ENCODE measurements at regions not wholly inside any gene's neighbourhood (a gene's known extent, or its start where the extent isn't known, plus 50 kb on each side); places are given as distances from the start of the nearest gene placed in this dataset.

DNA sequence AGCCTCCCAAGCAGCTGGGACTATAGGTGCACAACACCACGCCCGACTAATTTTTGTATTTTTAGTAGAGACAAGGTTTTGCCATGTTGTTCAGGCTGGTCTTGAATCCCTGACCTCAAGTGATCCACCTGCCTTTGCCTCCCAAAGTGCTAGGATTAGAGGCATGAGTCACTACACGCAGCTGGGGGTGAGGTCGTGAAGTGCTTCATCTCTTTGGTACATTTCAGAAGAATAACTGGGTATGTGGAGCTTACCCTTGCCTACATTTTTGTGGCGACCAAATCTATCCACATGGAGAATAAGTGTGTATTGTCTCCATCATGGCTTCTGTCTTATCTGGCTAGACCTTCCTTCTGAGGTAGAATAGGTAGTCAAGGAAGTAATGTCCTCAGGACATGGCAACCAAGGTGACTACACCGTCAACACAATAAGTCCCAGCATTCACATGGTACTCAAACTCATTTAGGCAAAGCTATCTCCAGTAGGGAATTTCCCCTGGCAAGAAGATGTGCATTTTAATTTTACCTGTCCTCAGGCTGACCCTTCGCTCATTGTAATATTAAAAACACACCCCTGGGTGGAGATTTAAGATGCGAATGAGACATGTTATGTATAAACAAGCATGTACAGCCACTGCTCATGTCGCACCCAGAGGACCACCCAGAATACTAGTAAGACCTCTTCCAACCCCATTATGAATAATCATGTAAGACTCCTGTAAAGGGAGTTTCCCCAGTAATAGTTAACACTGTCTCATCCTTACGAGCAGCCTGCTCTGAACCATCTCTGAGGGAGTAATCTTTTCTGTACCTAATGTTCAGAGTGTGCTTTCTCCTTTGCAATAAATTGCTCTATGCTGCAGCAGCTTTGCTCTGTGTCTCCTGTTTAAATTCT lies 1173.2 kb downstream of the TAF11L14 start:
- Histone ChIP-seq H3K18ac (ENCODE audit: low read depth, low read length) (no peak overlapping the region), H3K4ac (ENCODE audit: low read depth, low read length) (no peak overlapping the region), H2AK9ac (replicated peaks; ENCODE audit: low read depth, low read length, poor library complexity) (no peak overlapping the region), H4K20me1 (ENCODE audit: insufficient read depth, low read length) (no peaks in the 10 kb centered on the region), H3K9me1 (ENCODE audit: insufficient read depth, low read length) (no peaks in the 10 kb centered on the region), H2AK5ac (ENCODE audit: low read depth, low read length) (no peak overlapping the region), H3K4me1 (ENCODE audit: control insufficient read depth, insufficient read depth, low read length) (no peaks in the 10 kb centered on the region), H3K14ac (replicated peaks; ENCODE audit: low read depth, low read length) (no peak overlapping the region), H3K36me3 (ENCODE audit: control insufficient read depth, insufficient read depth, low read length) (no peaks in the 10 kb centered on the region), H4K91ac (ENCODE audit: insufficient read depth, low read depth, low read length) (no peak overlapping the region), H3K56ac (ENCODE audit: extremely low read depth, insufficient read depth, low read length) (no peak overlapping the region), H2BK15ac (ENCODE audit: low read depth, low read length) (no peak overlapping the region), H2BK120ac (ENCODE audit: low read depth, low read length) (no peak overlapping the region), H3K4me2 (ENCODE audit: low read depth, low read length) (no peak overlapping the region), H3K4me3 (ENCODE audit: insufficient read depth, low read depth, low read length) (no peak overlapping the region), H3K79me1 (ENCODE audit: low read depth in 1 of 2, low read length in 2 of 2) (no peaks in the 10 kb centered on the region), H3K9ac (ENCODE audit: low read depth, low read length) (no peak overlapping the region), H3K27ac (ENCODE audit: insufficient read depth, low read length) (no peak overlapping the region), H3K9me3 (ENCODE audit: control insufficient read depth, insufficient read depth, low read length) (no peaks in the 10 kb centered on the region; the same call in 1 of the 2 replicates), H4K5ac (ENCODE audit: low read depth, low read length) (no peak overlapping the region), H2BK5ac (ENCODE audit: low read depth, low read length, poor library complexity, severe bottlenecking) (no peak overlapping the region), H2BK20ac (ENCODE audit: low read depth, low read length) (no peak overlapping the region), H3K27me3 (ENCODE audit: control insufficient read depth, insufficient read depth, low read length) (no peaks in the 10 kb centered on the region), H4K8ac (ENCODE audit: low read depth in 2 of 2, low read length in 2 of 2) (no peak overlapping the region), H3K23ac (ENCODE audit: low read depth, low read length) (no peak overlapping the region), H2AFZ (replicated peaks; ENCODE audit: low read length, poor library complexity) (no peak overlapping the region)
- ATAC-seq (ENCODE audit: low read depth): no peak
- ChIA-PET POLR2A (ENCODE audit: unreplicated experiment) (no interaction called here), CTCF (no interaction called here)
- in situ Hi-C loops (cut with MboI; ENCODE audit: low sequenced_read_pairs) (no loop called here), dilution Hi-C loops (cut with HindIII; ENCODE audit: low sequenced_read_pairs, unreplicated experiment) (no loop called here), intact Hi-C loops (cut with micrococcal nuclease) (no loop called here)
- no peak for TF ChIP-seq NFE2L2 (IDR thresholded peaks at IDR 0.05; ENCODE audit: low read depth, low read length)
- no peak for TF ChIP-seq RFX5 (IDR thresholded peaks at IDR 0.05; ENCODE audit: low read depth, low read length)
- no peak for TF ChIP-seq MAFK (IDR thresholded peaks at IDR 0.05; ENCODE audit: low read depth, low read length)
- no peak for TF ChIP-seq POLR2A (IDR thresholded peaks at IDR 0.05; ENCODE audit: low read depth, low read length)
- TF ChIP-seq MAZ (IDR thresholded peaks at IDR 0.05; ENCODE audit: borderline replicate concordance, low read depth, low read length): no peak
- TF ChIP-seq BHLHE40 (IDR thresholded peaks at IDR 0.05; ENCODE audit: low read depth, low read length): no peak
- TF ChIP-seq CEBPB (IDR thresholded peaks at IDR 0.05; ENCODE audit: low read depth, low read length): no peak
- no peak for TF ChIP-seq RCOR1 (IDR thresholded peaks at IDR 0.05; ENCODE audit: insufficient replicate concordance, low read length)
- no peak for TF ChIP-seq MXI1 (IDR thresholded peaks at IDR 0.05; ENCODE audit: borderline replicate concordance, low read depth, low read length)
- TF ChIP-seq, protein P1, sequence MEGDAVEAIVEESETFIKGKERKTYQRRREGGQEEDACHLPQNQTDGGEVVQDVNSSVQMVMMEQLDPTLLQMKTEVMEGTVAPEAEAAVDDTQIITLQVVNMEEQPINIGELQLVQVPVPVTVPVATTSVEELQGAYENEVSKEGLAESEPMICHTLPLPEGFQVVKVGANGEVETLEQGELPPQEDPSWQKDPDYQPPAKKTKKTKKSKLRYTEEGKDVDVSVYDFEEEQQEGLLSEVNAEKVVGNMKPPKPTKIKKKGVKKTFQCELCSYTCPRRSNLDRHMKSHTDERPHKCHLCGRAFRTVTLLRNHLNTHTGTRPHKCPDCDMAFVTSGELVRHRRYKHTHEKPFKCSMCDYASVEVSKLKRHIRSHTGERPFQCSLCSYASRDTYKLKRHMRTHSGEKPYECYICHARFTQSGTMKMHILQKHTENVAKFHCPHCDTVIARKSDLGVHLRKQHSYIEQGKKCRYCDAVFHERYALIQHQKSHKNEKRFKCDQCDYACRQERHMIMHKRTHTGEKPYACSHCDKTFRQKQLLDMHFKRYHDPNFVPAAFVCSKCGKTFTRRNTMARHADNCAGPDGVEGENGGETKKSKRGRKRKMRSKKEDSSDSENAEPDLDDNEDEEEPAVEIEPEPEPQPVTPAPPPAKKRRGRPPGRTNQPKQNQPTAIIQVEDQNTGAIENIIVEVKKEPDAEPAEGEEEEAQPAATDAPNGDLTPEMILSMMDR (conservative IDR thresholded peaks at IDR 0.05; ENCODE audit: low read depth, low read length): no peak
- TF ChIP-seq, protein P2, sequence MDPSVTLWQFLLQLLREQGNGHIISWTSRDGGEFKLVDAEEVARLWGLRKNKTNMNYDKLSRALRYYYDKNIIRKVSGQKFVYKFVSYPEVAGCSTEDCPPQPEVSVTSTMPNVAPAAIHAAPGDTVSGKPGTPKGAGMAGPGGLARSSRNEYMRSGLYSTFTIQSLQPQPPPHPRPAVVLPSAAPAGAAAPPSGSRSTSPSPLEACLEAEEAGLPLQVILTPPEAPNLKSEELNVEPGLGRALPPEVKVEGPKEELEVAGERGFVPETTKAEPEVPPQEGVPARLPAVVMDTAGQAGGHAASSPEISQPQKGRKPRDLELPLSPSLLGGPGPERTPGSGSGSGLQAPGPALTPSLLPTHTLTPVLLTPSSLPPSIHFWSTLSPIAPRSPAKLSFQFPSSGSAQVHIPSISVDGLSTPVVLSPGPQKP (IDR thresholded peaks at IDR 0.05; ENCODE audit: borderline replicate concordance, low read depth, low read length): no peak
- TF ChIP-seq, protein P3, sequence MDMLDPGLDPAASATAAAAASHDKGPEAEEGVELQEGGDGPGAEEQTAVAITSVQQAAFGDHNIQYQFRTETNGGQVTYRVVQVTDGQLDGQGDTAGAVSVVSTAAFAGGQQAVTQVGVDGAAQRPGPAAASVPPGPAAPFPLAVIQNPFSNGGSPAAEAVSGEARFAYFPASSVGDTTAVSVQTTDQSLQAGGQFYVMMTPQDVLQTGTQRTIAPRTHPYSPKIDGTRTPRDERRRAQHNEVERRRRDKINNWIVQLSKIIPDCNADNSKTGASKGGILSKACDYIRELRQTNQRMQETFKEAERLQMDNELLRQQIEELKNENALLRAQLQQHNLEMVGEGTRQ (IDR thresholded peaks at IDR 0.05; ENCODE audit: low read depth, low read length): no peak
- TF ChIP-seq SMC3 (IDR thresholded peaks at IDR 0.05; ENCODE audit: low read depth, low read length): no peak
- no peak for TF ChIP-seq CHD1 (IDR thresholded peaks at IDR 0.05; ENCODE audit: low read depth, low read length)
- no peak for TF ChIP-seq FOS (IDR thresholded peaks at IDR 0.05; ENCODE audit: low read depth, low read length)
- TF ChIP-seq RAD21 (IDR thresholded peaks at IDR 0.05; ENCODE audit: low read length): no peak
- no CpG with 5 or more reads among the region's 10 CpGs for WGBS, 2 experiments (ENCODE audit: extremely low coverage in 2 of 2, insufficient read length in 1 of 2)
- no peak for DNase-seq
- BruUV-seq (replicated peaks): no TSS peak

Measured in IMR-90 (cell line).